IMR-90 (cell line): ENCODE measurements at regions not wholly inside any gene's neighbourhood (a gene's known extent, or its start where the extent isn't known, plus 50 kb on each side); places are given as distances from the start of the nearest gene placed in this dataset.

Experiments
- ATAC-seq: fragments of 200-7000 bp; cut with Tn5 transposase; 2 replicates; pipeline ENCODE4 v1.9.1; 2020; ENCODE audit warnings: low read depth, mild to moderate bottlenecking, moderate library complexity
- BruUV-seq: library from RNA; stranded (reverse); fragments of 400-500 nt; replicated peaks from 2 replicates; lab custom pipeline; 2021; lab: Mats Ljungman, UMichigan
- CTCF ChIA-PET: fragments of 300-600 bp; formaldehyde crosslinking; extraction: SDS; loops from one replicate; lab custom pipeline; 2021; ENCODE audit warnings: antibody characterized with exemption; lab: Yijun Ruan, JAX
- POLR2A ChIA-PET: fragments of 300-600 bp; sonication (Branson Sonifier 250); formaldehyde crosslinking; loops from one replicate; lab custom pipeline; 2022; ENCODE audit warnings: antibody characterized with exemption; ENCODE audit not compliant: unreplicated experiment; lab: Charles Lee
- DNase-seq: peaks from one replicate; pipeline ENCODE4 v3.0.0; 2013
- H2AFZ ChIP-seq: replicated peaks from 2 replicates; pipeline ENCODE3; 2013; ENCODE audit warnings: low read length, mild to moderate bottlenecking; ENCODE audit not compliant: poor library complexity
- H2AK5ac ChIP-seq: 2 replicates; pipeline ENCODE4 v1.6.1; 2013; ENCODE audit warnings: low read depth, low read length, inconsistent platforms
- H2AK9ac ChIP-seq: replicated peaks from 2 replicates; pipeline ENCODE3; 2013; ENCODE audit warnings: mild to moderate bottlenecking, low read depth, low read length, moderate library complexity; ENCODE audit not compliant: poor library complexity
- H2BK120ac ChIP-seq: 2 replicates; pipeline ENCODE4 v1.6.1; 2013; ENCODE audit warnings: low read depth, low read length, inconsistent platforms
- H2BK15ac ChIP-seq: 3 replicates; pipeline ENCODE4 v1.6.1; 2013; ENCODE audit warnings: low read depth, low read length, inconsistent platforms
- H2BK20ac ChIP-seq: 2 replicates; pipeline ENCODE4 v1.6.1; 2013; ENCODE audit warnings: low read depth, mild to moderate bottlenecking, inconsistent platforms, low read length, moderate library complexity
- H2BK5ac ChIP-seq: 2 replicates; pipeline ENCODE4 v1.6.1; 2013; ENCODE audit warnings: mild to moderate bottlenecking, low read depth, low read length, inconsistent platforms; ENCODE audit not compliant: poor library complexity, severe bottlenecking
- H3K14ac ChIP-seq: replicated peaks from 2 replicates; pipeline ENCODE4 v1.6.1; 2013; ENCODE audit warnings: low read depth, low read length, inconsistent platforms
- H3K18ac ChIP-seq: 2 replicates; pipeline ENCODE4 v1.6.1; 2013; ENCODE audit warnings: low read depth, low read length, control low read depth
- H3K23ac ChIP-seq: 2 replicates; pipeline ENCODE4 v1.6.1; 2013; ENCODE audit warnings: low read depth, low read length, inconsistent platforms
- H3K27ac ChIP-seq: 2 replicates; pipeline ENCODE4 v1.5.1; 2013; ENCODE audit warnings: mild to moderate bottlenecking, control low read depth, low read length; ENCODE audit not compliant: insufficient read depth
- H3K27me3 ChIP-seq: 2 replicates; pipeline ENCODE4 v1.6.1; 2013; ENCODE audit warnings: low read length; ENCODE audit not compliant: control insufficient read depth, insufficient read depth
- H3K36me3 ChIP-seq: 2 replicates; pipeline ENCODE4 v1.6.1; 2013; ENCODE audit warnings: low read length, mixed read lengths; ENCODE audit not compliant: control insufficient read depth, insufficient read depth
- H3K4ac ChIP-seq: 2 replicates; pipeline ENCODE4 v1.6.1; 2013; ENCODE audit warnings: low read depth, low read length, inconsistent platforms
- H3K4me1 ChIP-seq: 2 replicates; pipeline ENCODE4 v1.6.1; 2013; ENCODE audit warnings: low read length, mixed read lengths; ENCODE audit not compliant: control insufficient read depth, insufficient read depth
- H3K4me2 ChIP-seq: 2 replicates; pipeline ENCODE4 v1.6.1; 2013; ENCODE audit warnings: low read depth, mild to moderate bottlenecking, control low read depth, low read length, moderate library complexity
- H3K4me3 ChIP-seq: 2 replicates; pipeline ENCODE4 v1.5.1; 2013; ENCODE audit warnings: low read depth, mild to moderate bottlenecking, control low read depth, low read length, moderate library complexity; ENCODE audit not compliant: insufficient read depth
- H3K56ac ChIP-seq: 2 replicates; pipeline ENCODE4 v1.6.1; 2013; ENCODE audit warnings: low read length, inconsistent platforms; ENCODE audit not compliant: insufficient read depth; ENCODE audit errors: extremely low read depth
- H3K79me1 ChIP-seq, 2 experiments: 2 replicates each; pipeline ENCODE4 v1.6.1; 2013; ENCODE audit warnings: low read length in 2 of 2, inconsistent platforms in 1 of 2, low read depth in 1 of 2
- H3K9ac ChIP-seq: 2 replicates; pipeline ENCODE4 v1.6.1; 2013; ENCODE audit warnings: low read depth, low read length, control low read depth
- H3K9me1 ChIP-seq: 2 replicates; pipeline ENCODE4 v1.6.1; 2013; ENCODE audit warnings: low read length, inconsistent platforms; ENCODE audit not compliant: insufficient read depth
- H3K9me3 ChIP-seq: 2 replicates; pipeline ENCODE4 v1.6.1; 2013; ENCODE audit warnings: low read length; ENCODE audit not compliant: control insufficient read depth, insufficient read depth
- H4K20me1 ChIP-seq: 2 replicates; pipeline ENCODE4 v1.6.1; 2013; ENCODE audit warnings: low read length, inconsistent platforms; ENCODE audit not compliant: insufficient read depth
- H4K5ac ChIP-seq: 2 replicates; pipeline ENCODE4 v1.6.1; 2013; ENCODE audit warnings: mild to moderate bottlenecking, low read depth, low read length, control low read depth
- H4K8ac ChIP-seq, 2 experiments: 2 replicates each; pipeline ENCODE4 v1.6.1; 2013; ENCODE audit warnings: low read depth in 2 of 2, low read length in 2 of 2, control low read depth in 1 of 2, inconsistent platforms in 1 of 2
- H4K91ac ChIP-seq: 2 replicates; pipeline ENCODE4 v1.6.1; 2013; ENCODE audit warnings: low read depth, low read length, inconsistent platforms; ENCODE audit not compliant: insufficient read depth
- BHLHE40 ChIP-seq: fragments of 150-350 bp; IDR thresholded peaks from 2 replicates; pipeline ENCODE4 v1.6.1; 2016; ENCODE audit warnings: mild to moderate bottlenecking, low read depth, low read length
- FOS ChIP-seq: fragments of 150-350 bp; IDR thresholded peaks from 2 replicates; pipeline ENCODE4 v1.6.1; 2016; ENCODE audit warnings: low read depth, low read length
- RFX5 ChIP-seq: IDR thresholded peaks from 2 replicates; pipeline ENCODE4 v1.8.0; 2012; ENCODE audit warnings: low read depth, mild to moderate bottlenecking, low read length, moderate library complexity
- SMC3 ChIP-seq: fragments of 150-350 bp; IDR thresholded peaks from 2 replicates; pipeline ENCODE4 v1.6.1; 2016; ENCODE audit warnings: low read depth, mild to moderate bottlenecking, antibody characterized with exemption, low read length, moderate library complexity
- WGBS, 2 experiments: methylation state at CpG; one replicate each; pipeline versions ENCODE4 v1.1.5 to v1.1.7; 2013; ENCODE audit warnings: missing lambda C conversion rate in 2 of 2; ENCODE audit not compliant: insufficient read length in 1 of 2; ENCODE audit errors: extremely low coverage in 2 of 2; 5-methylcytosine and 5-hydroxymethylcytosine counted together
- dilution Hi-C: fragments of 300-500 bp; cut with HindIII; formaldehyde crosslinking; loops from one replicate; pipeline ENCODE4 v1.14.3; 2018; ENCODE audit warnings: low sequenced_read_pairs; ENCODE audit not compliant: unreplicated experiment
- in situ Hi-C: fragments of 300-500 bp; cut with MboI; formaldehyde crosslinking; loops from 3 replicates; pipeline ENCODE4 v1.14.3; 2019; ENCODE audit warnings: low sequenced_read_pairs, inconsistent platforms, mixed read lengths
- intact Hi-C: fragments of 100-400 bp; cut with micrococcal nuclease; formaldehyde crosslinking; loops from 2 replicates; pipeline ENCODE4 v1.10.0; 2022
- TF ChIP-seq, protein P1 (sequence below): conservative IDR thresholded peaks from 2 replicates; pipeline ENCODE4 v1.5.1; 2012; ENCODE audit warnings: mild to moderate bottlenecking, low read depth, low read length, improper control_type of control experiment
- TF ChIP-seq, protein P2 (sequence below): fragments of 150-350 bp; IDR thresholded peaks from 2 replicates; pipeline ENCODE4 v1.6.1; 2016; ENCODE audit warnings: low read depth, mild to moderate bottlenecking, low read length, moderate library complexity, borderline replicate concordance

DNA sequence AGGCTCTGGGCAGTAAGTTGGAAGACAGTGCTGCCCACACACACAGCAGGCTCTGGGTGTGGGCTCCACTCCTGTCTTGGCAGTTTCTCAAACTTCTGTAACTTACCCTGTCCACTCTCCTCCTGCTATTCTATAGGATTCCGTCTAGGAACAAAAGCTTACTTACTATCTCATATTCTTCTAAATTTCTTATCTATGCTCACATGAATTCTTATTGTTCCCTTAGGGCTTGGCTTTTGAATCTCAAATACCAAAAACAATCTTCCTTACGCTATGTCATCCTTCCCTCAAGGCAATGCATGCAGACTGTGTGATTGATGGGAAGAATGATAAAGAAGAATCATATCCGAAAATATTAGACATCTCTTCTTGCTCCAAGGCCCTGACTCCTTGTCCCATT is 425.9 kb upstream of the ONECUT1 start:
- Histone ChIP-seq H3K27ac (no peak overlapping the region), H4K20me1 (no peaks in the 10 kb centered on the region), H3K4me1 (no peaks in the 10 kb centered on the region), H2AFZ (no peak overlapping the region), H3K9ac (no peak overlapping the region), H2AK9ac (no peak overlapping the region), H3K4me2 (no peak overlapping the region), H3K9me3 (peaks cover 11% of the 10 kb centered on the region), H3K56ac (no peak overlapping the region), H3K14ac (no peak overlapping the region), H3K23ac (no peak overlapping the region), H3K9me1 (no peaks in the 10 kb centered on the region), H4K91ac (no peak overlapping the region), H2BK5ac (no peak overlapping the region), H2BK20ac (no peak overlapping the region), H3K18ac (no peak overlapping the region), H3K36me3 (no peaks in the 10 kb centered on the region), H2BK120ac (no peak overlapping the region), H3K79me1 (no peaks in the 10 kb centered on the region), H4K5ac (no peak overlapping the region), H2BK15ac (no peak overlapping the region), H2AK5ac (no peak overlapping the region), H4K8ac (no peak overlapping the region), H3K4ac (no peak overlapping the region), H3K27me3 (no peaks in the 10 kb centered on the region), H3K4me3 (no peak overlapping the region)
- BruUV-seq: no TSS peak
- DNase-seq (no peak), ATAC-seq (no peak)
- ChIA-PET POLR2A (no interaction called here), CTCF (no interaction called here)
- dilution Hi-C loops (no loop called here), intact Hi-C loops (no loop called here), in situ Hi-C loops (no loop called here)
- TF ChIP-seq SMC3 (no peak), BHLHE40 (no peak), FOS (no peak), RFX5 (no peak)
- TF ChIP-seq, protein P1, sequence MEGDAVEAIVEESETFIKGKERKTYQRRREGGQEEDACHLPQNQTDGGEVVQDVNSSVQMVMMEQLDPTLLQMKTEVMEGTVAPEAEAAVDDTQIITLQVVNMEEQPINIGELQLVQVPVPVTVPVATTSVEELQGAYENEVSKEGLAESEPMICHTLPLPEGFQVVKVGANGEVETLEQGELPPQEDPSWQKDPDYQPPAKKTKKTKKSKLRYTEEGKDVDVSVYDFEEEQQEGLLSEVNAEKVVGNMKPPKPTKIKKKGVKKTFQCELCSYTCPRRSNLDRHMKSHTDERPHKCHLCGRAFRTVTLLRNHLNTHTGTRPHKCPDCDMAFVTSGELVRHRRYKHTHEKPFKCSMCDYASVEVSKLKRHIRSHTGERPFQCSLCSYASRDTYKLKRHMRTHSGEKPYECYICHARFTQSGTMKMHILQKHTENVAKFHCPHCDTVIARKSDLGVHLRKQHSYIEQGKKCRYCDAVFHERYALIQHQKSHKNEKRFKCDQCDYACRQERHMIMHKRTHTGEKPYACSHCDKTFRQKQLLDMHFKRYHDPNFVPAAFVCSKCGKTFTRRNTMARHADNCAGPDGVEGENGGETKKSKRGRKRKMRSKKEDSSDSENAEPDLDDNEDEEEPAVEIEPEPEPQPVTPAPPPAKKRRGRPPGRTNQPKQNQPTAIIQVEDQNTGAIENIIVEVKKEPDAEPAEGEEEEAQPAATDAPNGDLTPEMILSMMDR: no peak
- TF ChIP-seq, protein P2, sequence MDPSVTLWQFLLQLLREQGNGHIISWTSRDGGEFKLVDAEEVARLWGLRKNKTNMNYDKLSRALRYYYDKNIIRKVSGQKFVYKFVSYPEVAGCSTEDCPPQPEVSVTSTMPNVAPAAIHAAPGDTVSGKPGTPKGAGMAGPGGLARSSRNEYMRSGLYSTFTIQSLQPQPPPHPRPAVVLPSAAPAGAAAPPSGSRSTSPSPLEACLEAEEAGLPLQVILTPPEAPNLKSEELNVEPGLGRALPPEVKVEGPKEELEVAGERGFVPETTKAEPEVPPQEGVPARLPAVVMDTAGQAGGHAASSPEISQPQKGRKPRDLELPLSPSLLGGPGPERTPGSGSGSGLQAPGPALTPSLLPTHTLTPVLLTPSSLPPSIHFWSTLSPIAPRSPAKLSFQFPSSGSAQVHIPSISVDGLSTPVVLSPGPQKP: no peak
- no CpG with 5 or more reads among the region's 3 CpGs for WGBS, 2 experiments
